Calu3 (cell line): ENCODE measurements at regions not wholly inside any gene's neighbourhood (a gene's known extent, or its start where the extent isn't known, plus 50 kb on each side); places are given as distances from the start of the nearest gene placed in this dataset.

Source experiments
- BruUV-seq: library from RNA; stranded (reverse); fragments of 400-500 nt; replicated peaks from 2 replicates; lab custom pipeline; 2021; lab: Mats Ljungman, UMichigan
- CTCF ChIA-PET: fragments of 300-600 bp; sonication (Branson Sonifier 250); formaldehyde crosslinking; loops from one replicate; lab custom pipeline; 2022; ENCODE audit warnings: antibody characterized with exemption; lab: Charles Lee
- DNase-seq: peaks from one replicate; pipeline ENCODE4 v3.0.0; 2022
- H3K27ac Mint-ChIP-seq: one replicate; pipeline ENCODE4 v1.8.0; 2022; ENCODE audit warnings: mixed read lengths; ENCODE audit not compliant: unreplicated experiment
- H3K27me3 Mint-ChIP-seq: one replicate; pipeline ENCODE4 v1.8.0; 2022; ENCODE audit warnings: mixed read lengths; ENCODE audit not compliant: unreplicated experiment
- H3K36me3 Mint-ChIP-seq: one replicate; pipeline ENCODE4 v1.8.0; 2022; ENCODE audit warnings: mild to moderate bottlenecking, moderate library complexity, mixed read lengths; ENCODE audit not compliant: insufficient read depth, unreplicated experiment
- H3K4me1 Mint-ChIP-seq: one replicate; pipeline ENCODE4 v1.8.0; 2022; ENCODE audit warnings: mild to moderate bottlenecking, low read depth, mixed read lengths; ENCODE audit not compliant: unreplicated experiment
- H3K4me3 Mint-ChIP-seq: one replicate; pipeline ENCODE4 v1.8.0; 2022; ENCODE audit warnings: mild to moderate bottlenecking, low read depth, moderate library complexity, mixed read lengths; ENCODE audit not compliant: unreplicated experiment
- H3K9me3 Mint-ChIP-seq: one replicate; pipeline ENCODE4 v1.8.0; 2022; ENCODE audit warnings: low read depth, mixed read lengths; ENCODE audit not compliant: unreplicated experiment
- intact Hi-C: fragments of 100-400 bp; cut with micrococcal nuclease; formaldehyde crosslinking; loops from one replicate; pipeline ENCODE4 v1.10.0; 2022; ENCODE audit not compliant: unreplicated experiment
- TF ChIP-seq, protein P1 (sequence below): fragments of 200-600 bp; IDR thresholded peaks from one replicate; pipeline ENCODE4 v1.8.0; 2022; ENCODE audit warnings: antibody characterized with exemption; ENCODE audit not compliant: unreplicated experiment

DNA sequence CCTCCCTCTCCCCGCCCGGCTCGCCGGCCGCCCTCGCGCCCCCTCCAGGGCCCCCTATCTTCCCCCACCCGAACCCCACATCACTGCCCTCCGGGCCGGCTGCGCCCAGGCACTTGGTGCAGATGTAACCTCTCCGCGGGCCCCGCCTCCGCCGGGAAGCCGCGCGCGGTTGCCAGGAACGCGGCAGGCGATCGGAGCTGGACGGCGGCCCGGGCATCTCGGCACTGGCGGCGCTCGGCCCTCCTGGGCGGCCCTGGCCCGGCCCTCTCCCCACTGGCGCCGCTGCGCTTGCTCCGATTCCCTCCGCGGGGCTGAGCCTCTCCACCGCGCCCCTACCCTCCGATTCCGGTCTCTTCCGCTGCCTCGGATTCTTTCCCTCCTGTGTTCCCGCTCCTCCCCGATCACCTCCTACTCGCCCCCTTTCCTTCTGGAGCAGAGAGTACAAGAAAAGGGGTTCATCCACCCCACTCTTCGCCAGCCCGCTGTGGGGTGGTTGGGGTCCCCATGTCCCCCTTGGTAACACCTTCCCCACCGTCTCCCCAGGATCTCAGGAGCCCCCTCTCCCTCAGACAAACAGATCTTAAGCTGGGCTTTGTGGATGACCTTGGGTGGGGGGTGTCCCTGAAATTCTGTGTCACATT lies 70.6 kb downstream of the C9orf50 start:
- BruUV-seq: no TSS peak
- TF ChIP-seq, protein P1, sequence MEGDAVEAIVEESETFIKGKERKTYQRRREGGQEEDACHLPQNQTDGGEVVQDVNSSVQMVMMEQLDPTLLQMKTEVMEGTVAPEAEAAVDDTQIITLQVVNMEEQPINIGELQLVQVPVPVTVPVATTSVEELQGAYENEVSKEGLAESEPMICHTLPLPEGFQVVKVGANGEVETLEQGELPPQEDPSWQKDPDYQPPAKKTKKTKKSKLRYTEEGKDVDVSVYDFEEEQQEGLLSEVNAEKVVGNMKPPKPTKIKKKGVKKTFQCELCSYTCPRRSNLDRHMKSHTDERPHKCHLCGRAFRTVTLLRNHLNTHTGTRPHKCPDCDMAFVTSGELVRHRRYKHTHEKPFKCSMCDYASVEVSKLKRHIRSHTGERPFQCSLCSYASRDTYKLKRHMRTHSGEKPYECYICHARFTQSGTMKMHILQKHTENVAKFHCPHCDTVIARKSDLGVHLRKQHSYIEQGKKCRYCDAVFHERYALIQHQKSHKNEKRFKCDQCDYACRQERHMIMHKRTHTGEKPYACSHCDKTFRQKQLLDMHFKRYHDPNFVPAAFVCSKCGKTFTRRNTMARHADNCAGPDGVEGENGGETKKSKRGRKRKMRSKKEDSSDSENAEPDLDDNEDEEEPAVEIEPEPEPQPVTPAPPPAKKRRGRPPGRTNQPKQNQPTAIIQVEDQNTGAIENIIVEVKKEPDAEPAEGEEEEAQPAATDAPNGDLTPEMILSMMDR: no peak
- peak overlapping the region; percentile 78 for H3K4me3 Mint-ChIP-seq
- H3K9me3 Mint-ChIP-seq: no peaks in the 10 kb centered on the region
- no peaks in the 10 kb centered on the region for H3K27me3 Mint-ChIP-seq
- peaks cover 8% of the 10 kb centered on the region for H3K4me1 Mint-ChIP-seq
- intact Hi-C loops: no loop called here
- H3K27ac Mint-ChIP-seq: peak overlapping the region; percentile 90
- CTCF ChIA-PET: no interaction called here
- peaks cover 15% of the 10 kb centered on the region for H3K36me3 Mint-ChIP-seq
- DNase-seq: peak; percentile 51

GRCh38 chr9:129549684-129550083 lies 71.2 kb downstream of the C9orf50 start:
- peak; percentile 32 for DNase-seq
- Mint-ChIP-seq H3K9me3 (no peaks in the 10 kb centered on the region), H3K36me3 (peaks cover 15% of the 10 kb centered on the region), H3K27me3 (no peaks in the 10 kb centered on the region), H3K27ac (peak overlapping the region; percentile 80), H3K4me1 (peaks cover 8% of the 10 kb centered on the region), H3K4me3 (peak overlapping the region; percentile 78)
- intact Hi-C loops: no loop called here
- CTCF ChIA-PET: interaction anchor here (1.9 kb wide), 1 partner anchor 20 kb away, joined by 6 read pairs; no protein-coding TSS in a partner anchor
- TF ChIP-seq, protein P1: no peak
- BruUV-seq: no TSS peak

DNA sequence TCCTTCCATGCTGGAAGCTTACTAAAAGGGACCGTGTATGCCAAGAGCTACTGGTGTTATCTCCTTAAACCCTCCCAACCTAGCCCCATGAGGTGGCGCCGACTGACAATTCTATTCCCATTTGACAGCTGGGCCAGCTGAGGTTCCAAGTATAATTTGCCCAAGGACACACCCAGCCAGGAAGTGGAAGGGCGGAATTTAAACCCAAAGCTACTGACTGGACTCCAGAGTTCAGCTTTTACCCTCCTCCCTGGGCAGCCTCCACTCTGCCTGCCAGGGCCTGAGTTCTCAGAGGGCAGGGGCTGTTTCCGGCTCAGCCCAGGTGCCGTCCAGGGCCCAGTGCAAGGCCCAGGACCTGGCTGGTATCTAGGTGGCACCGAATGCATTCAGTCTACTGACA lies 71.8 kb downstream of the C9orf50 start:
- Mint-ChIP-seq H3K9me3 (no peaks in the 10 kb centered on the region), H3K4me3 (peak overlapping the region; percentile 78), H3K36me3 (peaks cover 15% of the 10 kb centered on the region), H3K4me1 (peaks cover 8% of the 10 kb centered on the region), H3K27ac (peak overlapping the region; percentile 80), H3K27me3 (no peaks in the 10 kb centered on the region)
- TF ChIP-seq, protein P1: no peak
- DNase-seq: no peak
- CTCF ChIA-PET: interaction anchor here (0.6 to 1.9 kb wide), 2 partner anchors 20 to 56 kb away, joined by 3 to 6 read pairs; no protein-coding TSS in a partner anchor
- BruUV-seq: no TSS peak
- intact Hi-C loops: no loop called here

- BruUV-seq: TSS peak; percentile 75
- Mint-ChIP-seq H3K27ac (no peak overlapping the region), H3K27me3 (no peaks in the 10 kb centered on the region), H3K9me3 (no peaks in the 10 kb centered on the region), H3K4me3 (no peak overlapping the region), H3K4me1 (peaks cover 8% of the 10 kb centered on the region), H3K36me3 (peaks cover 15% of the 10 kb centered on the region)
- intact Hi-C loops: no loop called here
- DNase-seq: no peak
- CTCF ChIA-PET: interaction anchor here (0.6 to 1.9 kb wide), 3 partner anchors 21 to 55 kb away, joined by 3 to 6 read pairs (median 3); no protein-coding TSS in a partner anchor
- TF ChIP-seq, protein P1: no peak
These were observed 72.2 kb downstream of the C9orf50 start for GRCh38 chr9:129548571-129549135.
